Globus pallidus (tissue), 1 donor: ENCODE measurements at regions not wholly inside any gene's neighbourhood (a gene's known extent, or its start where the extent isn't known, plus 50 kb on each side); places are given as distances from the start of the nearest gene placed in this dataset.

Experiments used
- DNase-seq: peaks from one replicate; pipeline ENCODE4 v3.0.0-alpha.2; 2015; ENCODE audit warnings: low spot score

- no peak for DNase-seq
Observed at GRCh38 chr18:71729611-71730010, 814.5 kb downstream of the CBLN2 start.

- no peak for DNase-seq
Observed at GRCh38 chr18:71727909-71728308, 816.2 kb downstream of the CBLN2 start.

- DNase-seq = no peak
Observed at GRCh38 chr18:71725256-71725655, 818.9 kb downstream of the CBLN2 start.

- DNase-seq = no peak
Observed at GRCh38 chr18:71707985-71708500, 836.1 kb downstream of the CBLN2 start.

GRCh38 chr18:71707400-71707799, 836.7 kb downstream of the CBLN2 start:
- DNase-seq = no peak

- DNase-seq = no peak
Observed at GRCh38 chr18:71689416-71690160, 854.6 kb downstream of the CBLN2 start.

GRCh38 chr18:71682591-71682990, 861.6 kb downstream of the CBLN2 start:
- no peak for DNase-seq

- no peak for DNase-seq
Observed at GRCh38 chr18:71678144-71678543, 866.0 kb downstream of the CBLN2 start.

- no peak for DNase-seq
Observed at GRCh38 chr18:71673954-71674353, 870.2 kb downstream of the CBLN2 start.

- no peak for DNase-seq
Observed at GRCh38 chr18:71673498-71673897, 870.6 kb downstream of the CBLN2 start.

GRCh38 chr18:71666481-71666880, 877.7 kb downstream of the CBLN2 start:
- DNase-seq = no peak

- DNase-seq = no peak
Observed at GRCh38 chr18:71665131-71665530, 879.0 kb downstream of the CBLN2 start.

GRCh38 chr18:71643822-71644221, 900.3 kb downstream of the CBLN2 start:
- DNase-seq = no peak

- no peak for DNase-seq
Observed at GRCh38 chr18:71630696-71631095, 913.4 kb downstream of the CBLN2 start.

- DNase-seq = no peak
Observed at GRCh38 chr18:71625556-71626090, 918.5 kb downstream of the CBLN2 start.

- no peak for DNase-seq
Observed at GRCh38 chr18:71598374-71598773, 945.8 kb downstream of the CBLN2 start.

GRCh38 chr18:71597219-71597618, 946.9 kb downstream of the CBLN2 start:
- DNase-seq = no peak

- no peak for DNase-seq
Observed at GRCh38 chr18:71583252-71583651, 960.9 kb downstream of the CBLN2 start.

- DNase-seq = no peak
Observed at GRCh38 chr18:71554686-71555085, 989.5 kb downstream of the CBLN2 start.

GRCh38 chr18:71541643-71542042, 1002.5 kb downstream of the CBLN2 start:
- no peak for DNase-seq

GRCh38 chr18:71529703-71530303, 1014.3 kb downstream of the CBLN2 start:
- no peak for DNase-seq

- no peak for DNase-seq
Observed at GRCh38 chr18:71523483-71524435, 1020.4 kb downstream of the CBLN2 start.
